IPS DF 19.7 (cell line): ENCODE measurements at regions not wholly inside any gene's neighbourhood (a gene's known extent, or its start where the extent isn't known, plus 50 kb on each side); places are given as distances from the start of the nearest gene placed in this dataset.
"Not testable (repeated sequence)": the region's sequence is repeated elsewhere in the genome, so short reads cannot be mapped to it uniquely, and the experiment has no call there.

Experiments
- DNase-seq: peaks from one replicate; pipeline ENCODE4 v3.0.0-alpha.2; 2013; ENCODE audit warnings: low read depth, low spot score

- no peak for DNase-seq
Observed at GRCh38 chr18:57954935-57955334, 89.1 kb upstream of the NEDD4L start.

GRCh38 chr18:57953883-57954282 lies 90.1 kb upstream of the NEDD4L start:
- DNase-seq = no peak

- DNase-seq = no peak
Observed at GRCh38 chr18:57951999-57952774, 91.8 kb upstream of the NEDD4L start.

GRCh38 chr18:57951117-57951796 lies 92.8 kb upstream of the NEDD4L start:
- DNase-seq = no peak

- DNase-seq = no peak
Observed at GRCh38 chr18:57950542-57950941, 93.5 kb upstream of the NEDD4L start.

GRCh38 chr18:57949335-57949734 lies 94.7 kb upstream of the NEDD4L start:
- DNase-seq = not testable (repeated sequence)

GRCh38 chr18:57947117-57947516 lies 96.9 kb upstream of the NEDD4L start:
- no peak for DNase-seq

- DNase-seq = no peak
Observed at GRCh38 chr18:57943723-57944122, 100.3 kb upstream of the NEDD4L start.

GRCh38 chr18:57942493-57942892 lies 101.5 kb upstream of the NEDD4L start:
- DNase-seq = no peak

- no peak for DNase-seq
Observed at GRCh38 chr18:57941841-57942489, 102.1 kb upstream of the NEDD4L start.

GRCh38 chr18:57940166-57940660 lies 103.8 kb upstream of the NEDD4L start:
- DNase-seq = no peak

GRCh38 chr18:57934375-57934774 lies 109.7 kb upstream of the NEDD4L start:
- DNase-seq = not testable (repeated sequence)

- DNase-seq = no peak
Observed at GRCh38 chr18:57931038-57931437, 113.0 kb upstream of the NEDD4L start.

GRCh38 chr18:57930476-57930875 lies 113.5 kb upstream of the NEDD4L start:
- DNase-seq = no peak

- DNase-seq = no peak
Observed at GRCh38 chr18:57929922-57930321, 114.1 kb upstream of the NEDD4L start.

GRCh38 chr18:57928466-57928865 lies 115.6 kb upstream of the NEDD4L start:
- DNase-seq = no peak

GRCh38 chr18:57927511-57927910 lies 116.5 kb upstream of the NEDD4L start:
- no peak for DNase-seq

- DNase-seq = no peak
Observed at GRCh38 chr18:57925706-57926105, 118.3 kb upstream of the NEDD4L start.

GRCh38 chr18:57923611-57924010 lies 120.4 kb upstream of the NEDD4L start:
- DNase-seq = no peak

- no peak for DNase-seq
Observed at GRCh38 chr18:57922885-57923284, 119.8 kb upstream of the ATP8B1 start.

GRCh38 chr18:57921708-57922107 lies 118.6 kb upstream of the ATP8B1 start:
- no peak for DNase-seq

- DNase-seq = no peak
Observed at GRCh38 chr18:57920036-57920435, 116.9 kb upstream of the ATP8B1 start.

- no peak for DNase-seq
Observed at GRCh38 chr18:57918601-57919000, 115.5 kb upstream of the ATP8B1 start.
